ENCODE measurements at regions not wholly inside any gene's neighbourhood (a gene's known extent, or its start where the extent isn't known, plus 50 kb on each side); places are given as distances from the start of the nearest gene placed in this dataset.

DNA sequence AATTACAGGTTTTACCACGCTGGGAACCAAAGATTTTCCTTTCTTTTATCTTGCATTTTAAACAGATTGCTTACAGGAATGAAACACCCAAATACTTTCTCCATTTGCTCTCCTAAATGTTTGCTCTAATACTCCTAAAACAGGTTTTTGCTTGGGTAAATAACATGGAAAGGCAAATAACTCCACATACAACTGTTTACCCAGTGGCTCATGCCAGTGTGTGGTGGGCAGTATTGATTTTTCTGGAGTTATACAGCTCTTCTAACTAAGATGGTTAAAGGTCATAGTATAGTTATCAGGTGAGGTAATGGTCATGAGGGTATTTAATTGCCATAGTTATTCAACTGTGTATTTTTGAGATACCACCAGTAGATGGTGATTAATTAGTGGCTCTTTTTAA is 61.2 kb upstream of the RAB27B start:
- Histone ChIP-seq H3K27ac (ENCODE audit: low read depth in 1 of 2, low read length in 2 of 2) (peak overlapping the region; percentile 9 to 51), H3K9ac (ENCODE audit: low read depth in 1 of 2, low read length in 2 of 2) (no peak overlapping the region), H3K4me3 (ENCODE audit: low read depth in 1 of 3, low read length in 3 of 3) (no peak overlapping the region), H3K27me3 (ENCODE audit: control insufficient read depth in 4 of 4, insufficient read depth in 4 of 4, low read length in 3 of 4) (no peaks in the 10 kb centered on the region), H3K9me3 (ENCODE audit: control insufficient read depth in 4 of 4, low read length in 3 of 4) (no peaks in the 10 kb centered on the region), H3K4me1 (ENCODE audit: control insufficient read depth in 4 of 4, insufficient read depth in 4 of 4, low read length in 3 of 4) (peaks cover 0 to 32% (median 10%) of the 10 kb centered on the region in 4 donors), H3K36me3 (ENCODE audit: control insufficient read depth in 4 of 4, insufficient read depth in 3 of 4, low read depth in 1 of 4, low read length in 3 of 4) (no peaks in the 10 kb centered on the region)
- WGBS, result 26% methylated on average over 1 of the region's 1 CpG
- no peak for DNase-seq (ENCODE audit: low spot score)
- TF ChIP-seq, protein P1, sequence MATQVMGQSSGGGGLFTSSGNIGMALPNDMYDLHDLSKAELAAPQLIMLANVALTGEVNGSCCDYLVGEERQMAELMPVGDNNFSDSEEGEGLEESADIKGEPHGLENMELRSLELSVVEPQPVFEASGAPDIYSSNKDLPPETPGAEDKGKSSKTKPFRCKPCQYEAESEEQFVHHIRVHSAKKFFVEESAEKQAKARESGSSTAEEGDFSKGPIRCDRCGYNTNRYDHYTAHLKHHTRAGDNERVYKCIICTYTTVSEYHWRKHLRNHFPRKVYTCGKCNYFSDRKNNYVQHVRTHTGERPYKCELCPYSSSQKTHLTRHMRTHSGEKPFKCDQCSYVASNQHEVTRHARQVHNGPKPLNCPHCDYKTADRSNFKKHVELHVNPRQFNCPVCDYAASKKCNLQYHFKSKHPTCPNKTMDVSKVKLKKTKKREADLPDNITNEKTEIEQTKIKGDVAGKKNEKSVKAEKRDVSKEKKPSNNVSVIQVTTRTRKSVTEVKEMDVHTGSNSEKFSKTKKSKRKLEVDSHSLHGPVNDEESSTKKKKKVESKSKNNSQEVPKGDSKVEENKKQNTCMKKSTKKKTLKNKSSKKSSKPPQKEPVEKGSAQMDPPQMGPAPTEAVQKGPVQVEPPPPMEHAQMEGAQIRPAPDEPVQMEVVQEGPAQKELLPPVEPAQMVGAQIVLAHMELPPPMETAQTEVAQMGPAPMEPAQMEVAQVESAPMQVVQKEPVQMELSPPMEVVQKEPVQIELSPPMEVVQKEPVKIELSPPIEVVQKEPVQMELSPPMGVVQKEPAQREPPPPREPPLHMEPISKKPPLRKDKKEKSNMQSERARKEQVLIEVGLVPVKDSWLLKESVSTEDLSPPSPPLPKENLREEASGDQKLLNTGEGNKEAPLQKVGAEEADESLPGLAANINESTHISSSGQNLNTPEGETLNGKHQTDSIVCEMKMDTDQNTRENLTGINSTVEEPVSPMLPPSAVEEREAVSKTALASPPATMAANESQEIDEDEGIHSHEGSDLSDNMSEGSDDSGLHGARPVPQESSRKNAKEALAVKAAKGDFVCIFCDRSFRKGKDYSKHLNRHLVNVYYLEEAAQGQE (IDR thresholded peaks at IDR 0.05), result peak; percentile 54
- TF ChIP-seq FOXA2 (IDR thresholded peaks at IDR 0.05), result peak; percentile 99
- peak; percentile 8 for TF ChIP-seq TAF1 (conservative IDR thresholded peaks at IDR 0.05)
- peak; percentile 75 to 88 for TF ChIP-seq RXRA (IDR thresholded peaks at IDR 0.05)
- TF ChIP-seq RAD21 (IDR thresholded peaks at IDR 0.05), result peak; percentile 46 to 55
- peak; percentile 98 for TF ChIP-seq FOXA1 (IDR thresholded peaks at IDR 0.05)
- no peak for TF ChIP-seq HNF4G (IDR thresholded peaks at IDR 0.05)
- TF ChIP-seq NR2F2 (IDR thresholded peaks at IDR 0.05), result peak; percentile 41
- peak in 1 of 2 donors; percentile 10 for TF ChIP-seq GABPA (IDR thresholded peaks at IDR 0.05 in 1 of 2, conservative IDR thresholded peaks at IDR 0.05 in 1 of 2)
- peak; percentile 68 to 93 for TF ChIP-seq JUND (IDR thresholded peaks at IDR 0.05)
- no peak for TF ChIP-seq EGR1 (IDR thresholded peaks at IDR 0.05; ENCODE audit: low read depth in 2 of 2)
- TF ChIP-seq, protein P2, sequence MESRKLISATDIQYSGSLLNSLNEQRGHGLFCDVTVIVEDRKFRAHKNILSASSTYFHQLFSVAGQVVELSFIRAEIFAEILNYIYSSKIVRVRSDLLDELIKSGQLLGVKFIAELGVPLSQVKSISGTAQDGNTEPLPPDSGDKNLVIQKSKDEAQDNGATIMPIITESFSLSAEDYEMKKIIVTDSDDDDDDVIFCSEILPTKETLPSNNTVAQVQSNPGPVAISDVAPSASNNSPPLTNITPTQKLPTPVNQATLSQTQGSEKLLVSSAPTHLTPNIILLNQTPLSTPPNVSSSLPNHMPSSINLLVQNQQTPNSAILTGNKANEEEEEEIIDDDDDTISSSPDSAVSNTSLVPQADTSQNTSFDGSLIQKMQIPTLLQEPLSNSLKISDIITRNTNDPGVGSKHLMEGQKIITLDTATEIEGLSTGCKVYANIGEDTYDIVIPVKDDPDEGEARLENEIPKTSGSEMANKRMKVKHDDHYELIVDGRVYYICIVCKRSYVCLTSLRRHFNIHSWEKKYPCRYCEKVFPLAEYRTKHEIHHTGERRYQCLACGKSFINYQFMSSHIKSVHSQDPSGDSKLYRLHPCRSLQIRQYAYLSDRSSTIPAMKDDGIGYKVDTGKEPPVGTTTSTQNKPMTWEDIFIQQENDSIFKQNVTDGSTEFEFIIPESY (IDR thresholded peaks at IDR 0.05), result peak; percentile 74
- TF ChIP-seq HNF4A (conservative IDR thresholded peaks at IDR 0.05), result peak; percentile 79 to 88
- peak; percentile 59 for TF ChIP-seq ATF3 (IDR thresholded peaks at IDR 0.05)
- TF ChIP-seq YY1 (IDR thresholded peaks at IDR 0.05), result peak; percentile 84
- no peak for TF ChIP-seq CTCF (IDR thresholded peaks at IDR 0.05; ENCODE audit: low read depth, low read length, missing input control)
- TF ChIP-seq, protein P3, sequence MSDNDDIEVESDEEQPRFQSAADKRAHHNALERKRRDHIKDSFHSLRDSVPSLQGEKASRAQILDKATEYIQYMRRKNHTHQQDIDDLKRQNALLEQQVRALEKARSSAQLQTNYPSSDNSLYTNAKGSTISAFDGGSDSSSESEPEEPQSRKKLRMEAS (IDR thresholded peaks at IDR 0.05), result peak; percentile 77
- peak; percentile 97 for TF ChIP-seq SP1 (IDR thresholded peaks at IDR 0.05)

All from liver (tissue), 8 donors.